Mesenchymal stem cell (in vitro differentiated cells and primary cell): ENCODE measurements at regions not wholly inside any gene's neighbourhood (a gene's known extent, or its start where the extent isn't known, plus 50 kb on each side); places are given as distances from the start of the nearest gene placed in this dataset.

Experiments used
- DNase-seq: peaks from one replicate; pipeline ENCODE4 v3.0.0-alpha.2; 2013
- H2AFZ ChIP-seq: one replicate; pipeline ENCODE4 v1.6.1; 2013; ENCODE audit warnings: low read depth, mild to moderate bottlenecking, control low read depth, inconsistent platforms, low read length, moderate library complexity
- H2AK5ac ChIP-seq: 2 replicates; pipeline ENCODE4 v1.6.1; 2013; ENCODE audit warnings: low read length, moderate library complexity, mild to moderate bottlenecking, inconsistent platforms; ENCODE audit not compliant: severe bottlenecking
- H2BK120ac ChIP-seq: one replicate; pipeline ENCODE4 v1.6.1; 2013; ENCODE audit warnings: low read depth, mild to moderate bottlenecking, inconsistent platforms, low read length, moderate library complexity
- H2BK12ac ChIP-seq, 2 experiments: one replicate each; pipeline ENCODE4 v1.6.1; 2013; ENCODE audit warnings: inconsistent platforms in 2 of 2, low read length in 2 of 2, mild to moderate bottlenecking in 2 of 2, moderate library complexity in 2 of 2, control low read depth in 1 of 2
- H2BK15ac ChIP-seq: one replicate; pipeline ENCODE4 v1.6.1; 2013; ENCODE audit warnings: mild to moderate bottlenecking, low read depth, inconsistent platforms; ENCODE audit not compliant: poor library complexity, severe bottlenecking
- H2BK5ac ChIP-seq: 2 replicates; pipeline ENCODE4 v1.6.1; 2013; ENCODE audit warnings: low read depth, mild to moderate bottlenecking, low read length, control low read depth, inconsistent platforms; ENCODE audit not compliant: poor library complexity, severe bottlenecking
- H3K14ac ChIP-seq, 2 experiments: one replicate each; pipeline ENCODE4 v1.6.1; 2013; ENCODE audit warnings: inconsistent platforms in 2 of 2, low read length in 2 of 2, control low read depth in 1 of 2, mild to moderate bottlenecking in 1 of 2, moderate library complexity in 1 of 2
- H3K18ac ChIP-seq, 2 experiments: one replicate each; pipeline ENCODE4 v1.6.1; 2013; ENCODE audit warnings: inconsistent platforms in 2 of 2, low read length in 2 of 2, control low read depth in 1 of 2, low read depth in 1 of 2, mild to moderate bottlenecking in 1 of 2
- H3K23ac ChIP-seq, 2 experiments: one replicate each; pipeline ENCODE4 v1.6.1; 2013; ENCODE audit warnings: inconsistent platforms in 2 of 2, low read length in 2 of 2, mild to moderate bottlenecking in 2 of 2, moderate library complexity in 2 of 2, control low read depth in 1 of 2
- H3K27ac ChIP-seq: 2 replicates; pipeline ENCODE4 v1.5.1; 2013; ENCODE audit warnings: mild to moderate bottlenecking, moderate library complexity, low read length, control low read depth, inconsistent platforms; ENCODE audit not compliant: poor library complexity, severe bottlenecking
- H3K27me3 ChIP-seq, 2 experiments: 2 replicates each; pipeline versions ENCODE4 v1.6.1 to v1.7.0; 2013; ENCODE audit warnings: low read length in 2 of 2, mild to moderate bottlenecking in 2 of 2, moderate library complexity in 2 of 2, control low read depth in 1 of 2, inconsistent platforms in 1 of 2; ENCODE audit not compliant: control insufficient read depth in 1 of 2, insufficient read depth in 1 of 2
- H3K36me3 ChIP-seq, 2 experiments: 2 replicates each; pipeline versions ENCODE4 v1.6.1 to v1.7.0; 2013; ENCODE audit warnings: low read length in 2 of 2, control low read depth in 1 of 2, inconsistent platforms in 1 of 2, low read depth in 1 of 2, mild to moderate bottlenecking in 1 of 2; ENCODE audit not compliant: insufficient read depth in 2 of 2, control insufficient read depth in 1 of 2
- H3K4ac ChIP-seq, 2 experiments: one replicate each; pipeline ENCODE4 v1.6.1; 2013; ENCODE audit warnings: inconsistent platforms in 2 of 2, low read length in 2 of 2, mild to moderate bottlenecking in 2 of 2, moderate library complexity in 2 of 2, control low read depth in 1 of 2, low read depth in 1 of 2
- H3K4me1 ChIP-seq: 2 replicates; pipeline ENCODE4 v1.6.1; 2013; ENCODE audit warnings: low read depth, low read length, control low read depth; ENCODE audit not compliant: control insufficient read depth, insufficient read depth
- H3K4me2 ChIP-seq: 2 replicates; pipeline ENCODE4 v1.6.1; 2013; ENCODE audit warnings: low read length, mild to moderate bottlenecking, inconsistent platforms; ENCODE audit not compliant: poor library complexity, severe bottlenecking
- H3K4me3 ChIP-seq, 2 experiments: 2 replicates each; pipeline versions ENCODE4 v1.5.1 to v1.7.0; 2013; ENCODE audit warnings: low read length in 2 of 2, mild to moderate bottlenecking in 2 of 2, control low read depth in 1 of 2, low read depth in 1 of 2; ENCODE audit not compliant: insufficient read depth in 1 of 2
- H3K79me1 ChIP-seq: replicated peaks from 2 replicates; pipeline ENCODE4 v1.6.1; 2013; ENCODE audit warnings: mild to moderate bottlenecking, control low read depth, low read length, inconsistent platforms; ENCODE audit not compliant: poor library complexity, severe bottlenecking
- H3K9ac ChIP-seq: 2 replicates; pipeline ENCODE4 v1.7.0; 2013; ENCODE audit warnings: mild to moderate bottlenecking, low read length, moderate library complexity
- H3K9me3 ChIP-seq: 2 replicates; pipeline ENCODE4 v1.7.0; 2013; ENCODE audit warnings: mild to moderate bottlenecking, low read length; ENCODE audit not compliant: control insufficient read depth
- H4K8ac ChIP-seq: one replicate; pipeline ENCODE4 v1.6.1; 2013; ENCODE audit warnings: inconsistent platforms, mild to moderate bottlenecking, low read length, moderate library complexity
- H4K91ac ChIP-seq: one replicate; pipeline ENCODE4 v1.6.1; 2013; ENCODE audit warnings: mild to moderate bottlenecking, low read length, inconsistent platforms
- WGBS: methylation state at CpG from one replicate; pipeline ENCODE4 v1.1.7; 2013; ENCODE audit warnings: mixed read lengths; 5-methylcytosine and 5-hydroxymethylcytosine counted together

- Histone ChIP-seq H4K8ac (no peak overlapping the region), H2BK5ac (no peak overlapping the region), H2AFZ (no peak overlapping the region), H3K23ac (no peak overlapping the region), H2AK5ac (no peak overlapping the region), H2BK12ac (no peak overlapping the region), H3K36me3 (no peaks in the 10 kb centered on the region), H3K27ac (no peak overlapping the region), H3K9me3 (peaks cover 4% of the 10 kb centered on the region), H3K4me1 (no peaks in the 10 kb centered on the region), H3K27me3 (no peaks in the 10 kb centered on the region), H3K79me1 (no peaks in the 10 kb centered on the region), H3K4ac (no peak overlapping the region), H2BK120ac (no peak overlapping the region), H3K14ac (no peak overlapping the region), H2BK15ac (no peak overlapping the region), H4K91ac (no peak overlapping the region), H3K4me2 (no peak overlapping the region), H3K18ac (no peak overlapping the region), H3K4me3 (no peak overlapping the region), H3K9ac (no peak overlapping the region)
- DNase-seq = no peak
These were observed 1066.0 kb downstream of the FSTL5 start for GRCh38 chr4:161097821-161098220.

- Histone ChIP-seq H3K4me1 (no peaks in the 10 kb centered on the region), H2AFZ (no peak overlapping the region), H3K9ac (no peak overlapping the region), H2BK5ac (no peak overlapping the region), H3K18ac (no peak overlapping the region), H2BK12ac (no peak overlapping the region), H3K14ac (no peak overlapping the region), H3K4me2 (no peak overlapping the region), H2AK5ac (no peak overlapping the region), H4K91ac (no peak overlapping the region), H3K9me3 (peaks cover 14% of the 10 kb centered on the region), H3K27ac (no peak overlapping the region), H2BK120ac (no peak overlapping the region), H3K4me3 (no peak overlapping the region), H2BK15ac (no peak overlapping the region), H3K4ac (no peak overlapping the region), H3K79me1 (no peaks in the 10 kb centered on the region), H3K27me3 (no peaks in the 10 kb centered on the region), H4K8ac (no peak overlapping the region), H3K23ac (no peak overlapping the region), H3K36me3 (no peaks in the 10 kb centered on the region)
- no peak for DNase-seq
- no CpG with 5 or more reads among the region's 1 CpG for WGBS
These were observed 1102.8 kb downstream of the FSTL5 start for GRCh38 chr4:161061046-161061445.
